ENCODE measurements at regions not wholly inside any gene's neighbourhood (a gene's known extent, or its start where the extent isn't known, plus 50 kb on each side); places are given as distances from the start of the nearest gene placed in this dataset.
"Not testable (repeated sequence)": the region's sequence is repeated elsewhere in the genome, so short reads cannot be mapped to it uniquely, and the experiment has no call there.

GRCh38 chr14:105621479-105622328 lies 95.3 kb downstream of the TMEM121 start:
- not testable (repeated sequence) for DNase-seq (ENCODE audit: low read depth in 2 of 3, low spot score in 1 of 3)

DNA sequence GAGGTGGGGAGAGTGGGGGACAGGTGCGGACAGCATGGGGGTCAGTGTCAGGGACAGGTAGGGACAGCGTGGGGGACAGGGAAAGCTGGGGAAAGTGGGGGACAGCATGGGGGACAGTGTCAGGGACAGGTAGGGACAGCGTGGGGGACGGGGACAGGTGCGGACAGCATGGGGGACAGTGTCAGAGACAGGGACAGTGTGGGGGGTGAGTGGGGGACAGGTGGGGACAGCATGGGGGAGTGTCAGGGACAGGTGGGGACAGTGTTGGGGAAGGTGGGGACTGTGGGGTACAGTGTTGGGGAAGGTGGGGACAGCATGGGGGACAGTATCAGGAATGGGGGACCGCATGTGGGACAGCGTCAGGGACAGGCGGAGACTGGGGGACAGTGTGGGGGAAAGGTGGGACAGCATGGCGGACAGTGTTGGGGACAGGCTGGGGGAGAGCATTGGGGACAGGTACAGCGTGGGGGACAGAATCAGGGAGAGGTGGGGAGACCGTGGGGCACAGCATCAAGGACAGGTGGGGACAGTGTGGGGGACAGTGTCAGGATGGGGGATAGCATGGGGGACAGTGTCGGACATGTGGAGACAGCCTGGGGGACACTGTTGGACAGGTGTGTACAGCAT lies 96.1 kb downstream of the TMEM121 start:
- no peak for DNase-seq (ENCODE audit: low read depth in 2 of 3, low spot score in 1 of 3)

DNA sequence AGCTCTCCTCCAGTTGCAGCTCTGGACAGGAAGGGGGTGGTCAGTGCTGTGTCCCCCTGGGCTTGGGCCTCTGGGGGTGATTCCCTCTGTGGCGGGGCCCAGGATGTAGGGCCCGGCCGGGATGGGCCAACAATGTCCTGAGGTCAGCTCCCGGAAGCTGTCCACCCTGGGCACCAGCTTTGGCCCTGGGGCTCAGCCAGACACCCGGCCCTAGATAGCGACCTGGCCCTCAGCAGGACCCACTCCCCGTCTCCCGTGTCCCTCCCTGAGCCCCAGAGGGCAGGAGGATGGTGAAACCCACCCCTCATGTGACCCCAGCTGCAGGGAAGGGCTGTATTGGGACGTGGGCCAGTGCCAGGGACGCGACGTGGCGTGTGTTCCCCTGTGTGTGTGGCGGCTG lies 96.8 kb downstream of the TMEM121 start:
- not testable (repeated sequence) for DNase-seq (ENCODE audit: low read depth in 2 of 3, low spot score in 1 of 3)

- not testable (repeated sequence) for DNase-seq (ENCODE audit: low read depth in 2 of 3, low spot score in 1 of 3)
Observed at GRCh38 chr14:105624346-105624745, 98.0 kb downstream of the TMEM121 start.

DNA sequence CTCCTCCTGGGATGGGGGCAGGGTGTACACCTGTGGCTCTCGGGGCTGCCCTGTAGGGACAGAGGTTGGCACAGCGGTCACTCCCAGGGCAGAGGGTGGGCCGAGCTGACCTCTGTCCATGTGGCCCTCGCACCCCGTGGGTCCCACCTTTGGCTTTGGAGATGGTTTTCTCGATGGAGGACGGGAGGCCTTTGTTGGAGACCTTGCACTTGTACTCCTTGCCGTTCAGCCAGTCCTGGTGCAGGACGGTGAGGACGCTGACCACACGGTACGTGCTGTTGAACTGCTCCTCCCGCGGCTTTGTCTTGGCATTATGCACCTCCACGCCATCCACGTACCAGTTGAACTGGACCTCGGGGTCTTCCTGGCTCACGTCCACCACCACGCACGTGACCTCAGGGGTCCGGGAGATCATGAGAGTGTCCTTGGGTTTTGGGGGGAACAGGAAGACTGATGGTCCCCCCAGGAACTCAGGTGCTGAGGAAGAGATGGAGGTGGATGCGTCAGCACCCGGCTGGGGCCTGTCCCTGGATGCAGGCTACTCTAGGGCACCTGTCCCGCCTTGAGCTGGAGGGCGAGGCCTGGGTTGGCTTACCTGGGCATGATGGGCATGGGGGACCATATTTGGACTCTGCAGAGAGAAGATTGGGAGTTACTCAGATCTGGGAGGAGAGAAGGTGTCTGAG lies 98.5 kb downstream of the TMEM121 start:
- DNase-seq (ENCODE audit: low read depth in 2 of 3, low spot score in 1 of 3), result not testable (repeated sequence)

DNA sequence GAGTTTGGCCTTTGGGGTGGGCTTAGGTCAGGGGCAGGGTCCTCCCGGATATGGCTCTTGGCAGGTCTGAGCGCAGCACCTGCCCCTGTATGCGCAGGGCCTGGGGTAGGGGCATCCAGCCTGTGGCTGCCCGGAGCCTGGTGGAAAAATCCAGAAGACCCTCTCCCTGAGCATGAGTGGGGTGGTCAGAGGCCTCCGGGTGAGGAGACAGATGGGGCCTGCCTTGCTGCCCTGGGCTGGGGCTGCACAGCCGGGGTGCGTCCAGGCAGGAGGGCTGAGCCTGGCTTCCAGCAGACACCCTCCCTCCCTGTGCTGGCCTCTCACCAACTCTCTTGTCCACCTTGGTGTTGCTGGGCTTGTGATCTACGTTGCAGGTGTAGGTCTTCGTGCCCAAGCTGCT lies 99.1 kb downstream of the TMEM121 start:
- not testable (repeated sequence) for DNase-seq (ENCODE audit: low read depth in 2 of 3, low spot score in 1 of 3)

- not testable (repeated sequence) for DNase-seq (ENCODE audit: low read depth in 2 of 3, low spot score in 1 of 3)
Observed at GRCh38 chr14:105626111-105626510, 99.7 kb downstream of the TMEM121 start.

- not testable (repeated sequence) for DNase-seq (ENCODE audit: low read depth in 2 of 3, low spot score in 1 of 3)
Observed at GRCh38 chr14:105626651-105627050, 100.3 kb downstream of the TMEM121 start.

DNA sequence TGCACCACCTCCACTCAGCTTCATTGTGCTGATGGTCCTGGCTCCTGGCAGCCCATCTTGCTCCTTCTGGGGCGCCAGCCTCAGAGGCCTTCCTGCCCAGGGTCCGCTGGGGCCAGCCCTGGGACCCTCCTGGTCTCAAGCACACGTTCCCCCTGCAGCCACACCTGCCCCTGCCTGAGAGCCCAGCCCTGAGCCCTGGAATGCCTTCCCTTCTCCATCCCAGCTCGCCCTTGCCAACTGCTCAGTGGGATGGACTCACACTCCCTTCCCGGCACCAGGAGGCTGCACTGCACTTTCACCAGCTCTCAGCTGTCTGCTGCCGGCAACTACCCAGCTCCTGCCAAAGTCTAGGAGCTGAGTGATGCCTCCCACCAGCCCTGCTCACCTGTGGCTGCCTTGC lies 100.9 kb downstream of the TMEM121 start:
- not testable (repeated sequence) for DNase-seq (ENCODE audit: low read depth in 2 of 3, low spot score in 1 of 3)

GRCh38 chr14:105627701-105628100 lies 101.3 kb downstream of the TMEM121 start:
- DNase-seq (ENCODE audit: low read depth in 2 of 3, low spot score in 1 of 3), result no peak

GRCh38 chr14:105628126-105628525 lies 101.7 kb downstream of the TMEM121 start:
- not testable (repeated sequence) for DNase-seq (ENCODE audit: low read depth in 2 of 3, low spot score in 1 of 3)

DNA sequence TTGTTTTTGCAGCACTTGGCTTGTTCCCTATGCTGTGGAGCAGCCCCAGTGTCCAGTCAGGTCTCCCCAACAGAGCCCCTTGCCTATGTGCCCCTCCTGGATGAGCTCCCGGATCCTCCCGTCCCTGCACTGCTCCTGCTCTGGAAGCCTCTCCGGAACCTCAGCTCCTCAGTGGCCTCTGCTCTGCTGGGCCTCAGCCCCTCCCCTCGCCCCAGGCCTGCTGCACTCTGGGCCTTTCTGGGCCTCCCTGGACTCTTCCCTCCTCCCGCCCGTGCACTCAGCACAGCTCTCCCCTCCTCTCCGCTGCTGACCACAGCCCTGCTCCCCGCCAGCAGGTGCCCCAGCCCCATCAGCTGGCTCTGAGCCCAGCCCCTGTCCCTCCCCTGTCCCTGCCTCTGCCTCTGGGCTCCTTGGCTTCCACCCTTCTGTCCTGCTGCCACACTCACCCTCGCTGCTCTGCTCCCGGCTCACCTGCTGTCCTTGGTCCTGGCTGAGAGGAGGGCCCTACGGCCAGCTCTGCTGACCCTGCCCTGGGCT lies 102.2 kb downstream of the TMEM121 start:
- not testable (repeated sequence) for DNase-seq (ENCODE audit: low read depth in 2 of 3, low spot score in 1 of 3)

GRCh38 chr14:105629091-105629885 lies 102.9 kb downstream of the TMEM121 start:
- DNase-seq (ENCODE audit: low read depth in 2 of 3, low spot score in 1 of 3), result not testable (repeated sequence)

GRCh38 chr14:105629886-105630215 lies 103.5 kb downstream of the TMEM121 start:
- DNase-seq (ENCODE audit: low read depth in 2 of 3, low spot score in 1 of 3), result no peak

DNA sequence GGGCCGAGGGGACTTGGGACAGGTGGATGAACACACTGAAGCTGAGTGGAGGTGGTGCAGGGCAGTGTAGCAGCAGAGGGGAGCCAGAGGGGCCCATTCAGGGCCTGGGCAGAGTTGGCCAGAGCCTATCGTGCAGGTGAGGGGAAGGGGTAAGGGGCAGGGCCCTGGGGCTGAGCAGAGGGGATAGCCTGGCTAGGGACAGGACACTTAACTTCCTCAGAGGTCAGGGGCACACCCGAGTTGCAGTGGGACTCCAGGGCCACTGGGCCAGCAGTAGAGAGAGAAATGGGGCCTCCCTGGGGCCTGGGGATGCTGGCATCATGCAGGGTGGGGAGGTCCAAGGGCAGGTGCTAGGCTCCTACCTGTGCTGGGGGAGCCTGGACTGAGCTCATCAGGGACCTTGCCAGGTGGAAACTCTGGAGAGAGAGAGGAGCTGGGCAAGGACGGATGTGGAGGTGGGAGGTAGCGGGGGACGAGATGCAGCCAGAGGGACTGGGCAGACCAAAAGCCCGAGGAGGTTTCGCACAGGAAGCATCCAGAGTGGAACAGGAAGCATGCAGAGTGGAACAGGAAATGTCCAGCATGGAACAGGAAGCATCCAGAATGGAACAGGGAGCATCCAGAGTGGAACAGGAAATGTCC lies 104.0 kb downstream of the TMEM121 start:
- not testable (repeated sequence) for DNase-seq (ENCODE audit: low read depth in 2 of 3, low spot score in 1 of 3)

GRCh38 chr14:105630935-105631779 lies 104.8 kb downstream of the TMEM121 start:
- DNase-seq (ENCODE audit: low read depth in 2 of 3, low spot score in 1 of 3), result not testable (repeated sequence)

DNA sequence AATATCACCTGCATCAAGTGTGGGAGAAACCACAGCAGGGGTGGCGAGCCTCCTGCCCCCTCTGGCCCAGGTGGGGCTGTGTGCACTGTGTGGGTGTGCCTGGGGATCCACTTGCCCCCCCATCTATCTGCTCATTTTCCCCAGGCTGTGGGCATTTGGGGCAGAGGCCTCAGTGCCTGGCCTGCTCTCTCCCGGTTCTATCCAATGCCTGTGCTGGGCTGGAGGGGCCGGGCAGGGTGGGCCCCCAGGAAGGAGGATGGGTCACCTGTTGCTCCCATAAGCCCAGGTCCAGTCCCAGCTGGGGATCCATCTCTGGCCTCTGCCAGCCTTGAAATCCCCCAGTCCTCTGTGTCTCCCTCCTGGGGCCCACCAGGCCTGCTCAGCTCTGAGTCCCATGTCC lies 105.6 kb downstream of the TMEM121 start:
- no peak for DNase-seq (ENCODE audit: low read depth in 2 of 3, low spot score in 1 of 3)

GRCh38 chr14:105633596-105633995 lies 107.2 kb downstream of the TMEM121 start:
- DNase-seq (ENCODE audit: low read depth in 2 of 3, low spot score in 1 of 3), result not testable (repeated sequence)

GRCh38 chr14:105635560-105635959 lies 109.2 kb downstream of the TMEM121 start:
- DNase-seq (ENCODE audit: low read depth in 2 of 3, low spot score in 1 of 3), result no peak

All from stimulated activated CD4-positive, alpha-beta T cell treated with anti-CD3 and anti-CD28 coated beads, Interleukin-12 subunit alpha, Interleukin-12 subunit beta, amount 100 ng/mL, for 48 hours (primary cell).